ENCODE measurements at regions not wholly inside any gene's neighbourhood (a gene's known extent, or its start where the extent isn't known, plus 50 kb on each side); places are given as distances from the start of the nearest gene placed in this dataset.

- Histone ChIP-seq H2BK20ac (ENCODE audit: low read length) (no peak overlapping the region), H3K9me3 (ENCODE audit: insufficient read depth in 2 of 2, low read depth in 1 of 2, low read length in 1 of 2) (peaks cover 0 to 6% of the 10 kb centered on the region in 2 experiments; a peak in 1 of 4 replicates), H2BK12ac (ENCODE audit: low read depth, low read length) (no peak overlapping the region), H3K79me2 (ENCODE audit: control insufficient read depth in 1 of 2, insufficient read depth in 2 of 2, low read length in 2 of 2) (no peaks in the 10 kb centered on the region), H2BK5ac (ENCODE audit: low read depth, low read length) (no peak overlapping the region), H4K8ac (ENCODE audit: extremely low read depth, insufficient read depth, low read length) (no peak overlapping the region), H3K23ac (ENCODE audit: insufficient read length) (no peak overlapping the region), H4K20me1 (replicated peaks in 1 of 2; ENCODE audit: control insufficient read depth in 1 of 2, insufficient read depth in 2 of 2, low read length in 2 of 2) (peaks cover 0 to 1% of the 10 kb centered on the region in 2 experiments), H3K23me2 (ENCODE audit: low read depth, low read length) (no peaks in the 10 kb centered on the region), H4K5ac (ENCODE audit: insufficient read length, low read depth, low read length) (no peak overlapping the region), H2AFZ (ENCODE audit: low read length) (no peak overlapping the region), H2BK15ac (ENCODE audit: low read length) (no peak overlapping the region), H3K18ac (ENCODE audit: extremely low read depth, low read length) (no peak overlapping the region), H3K4me3 (ENCODE audit: extremely low read depth in 1 of 4, insufficient read depth in 2 of 4, low read depth in 3 of 4, low read length in 4 of 4) (no peak overlapping the region), H3K4ac (replicated peaks; ENCODE audit: insufficient read length, low read depth, low read length) (no peak overlapping the region), H3K56ac (replicated peaks; ENCODE audit: insufficient read length, low read depth, low read length) (no peak overlapping the region), H3K9ac (replicated peaks in 1 of 4; ENCODE audit: extremely low read depth in 1 of 4, low read depth in 3 of 4, low read length in 3 of 4) (no peak overlapping the region), H2BK120ac (replicated peaks; ENCODE audit: low read depth, low read length) (no peak overlapping the region), H4K91ac (replicated peaks; ENCODE audit: insufficient read length, low read length) (no peak overlapping the region), H3K14ac (ENCODE audit: insufficient read length) (no peak overlapping the region), H3K27me3 (replicated peaks in 1 of 4; ENCODE audit: control insufficient read depth in 3 of 4, extremely low read depth in 1 of 4, insufficient read depth in 3 of 4, low read length in 3 of 4) (peaks cover 80 to 99% (median 97%) of the 10 kb centered on the region in 4 experiments), H3K4me2 (ENCODE audit: insufficient read depth in 1 of 2, low read depth in 2 of 2, low read length in 2 of 2) (no peak overlapping the region), H3K4me1 (replicated peaks in 1 of 4; ENCODE audit: control insufficient read depth in 3 of 4, insufficient read depth in 4 of 4, low read length in 3 of 4) (no peaks in the 10 kb centered on the region), H2AK5ac (ENCODE audit: low read depth, low read length) (no peak overlapping the region), H3K36me3 (ENCODE audit: control insufficient read depth in 2 of 4, insufficient read depth in 4 of 4, low read length in 3 of 4) (no peaks in the 10 kb centered on the region), H3K27ac (ENCODE audit: low read depth, low read length) (no peak overlapping the region), H3K79me1 (ENCODE audit: low read depth, low read length) (no peaks in the 10 kb centered on the region)
- no peak for FAIRE-seq
- CTCF ChIA-PET (ENCODE audit: partially characterized antibody), result interaction anchor here (0.7 to 1.2 kb wide), 2 partner anchors 10 to 33 kb away, joined by 3 read pairs; no protein-coding TSS in a partner anchor
- POLR2A ChIA-PET (ENCODE audit: partially characterized antibody), result no interaction called here
- WGBS, 2 experiments (ENCODE audit: extremely low coverage in 1 of 2, insufficient coverage in 1 of 2, insufficient read length in 1 of 2, insufficient replicate concordance in 2 of 2, low coverage in 1 of 2, low lambda C conversion rate in 2 of 2, missing lambda C conversion rate in 1 of 2), result 85% methylated on average over 3 of the region's 3 CpGs; no CpG with 5 or more reads in 1 of the 2 experiments
- DNase-seq (ENCODE audit: low read depth in 1 of 2, low spot score in 2 of 2), result no peak
- TF ChIP-seq FOSL1 (IDR thresholded peaks at IDR 0.05; ENCODE audit: insufficient read depth, low read depth, low read length) (no peak), SRF (IDR thresholded peaks at IDR 0.05; ENCODE audit: low read depth, low read length) (no peak), TAF7 (optimal IDR thresholded peaks at IDR 0.05; ENCODE audit: borderline replicate concordance, low read depth, low read length) (no peak), CHD1 (IDR thresholded peaks at IDR 0.05; ENCODE audit: low read depth, low read length) (no peak), TBP (IDR thresholded peaks at IDR 0.05; ENCODE audit: low read depth, low read length) (no peak)
These were observed 120.0 kb downstream of the ZNF280B start for GRCh38 chr22:22388494-22388893.

Measured in H1 (cell line).